CD14-positive monocyte (primary cell): ENCODE measurements at regions not wholly inside any gene's neighbourhood (a gene's known extent, or its start where the extent isn't known, plus 50 kb on each side); places are given as distances from the start of the nearest gene placed in this dataset.

Experiments used
- DNase-seq, 3 donors: peaks; one replicate each; pipeline ENCODE4 v3.0.0-alpha.2; 2011 to 2022
- H2AFZ ChIP-seq: 2 replicates; pipeline ENCODE4 v1.6.0; 2012; ENCODE audit warnings: mild to moderate bottlenecking, low read depth, low read length, inconsistent platforms; ENCODE audit not compliant: insufficient read depth, poor library complexity, severe bottlenecking
- H3K27ac ChIP-seq, 2 donors: 1 replicate in 1 of 2; 2 replicates in 1 of 2; pipeline ENCODE4 v1.5.1; 2012 to 2013; ENCODE audit warnings: low read length in 2 of 2, control low read depth in 1 of 2, inconsistent platforms in 1 of 2, low read depth in 1 of 2, mild to moderate bottlenecking in 1 of 2
- H3K27me3 ChIP-seq, 2 donors: one replicate each; pipeline versions ENCODE4 v1.6.0 to v1.6.1; 2011 to 2013; ENCODE audit warnings: low read length in 2 of 2; ENCODE audit not compliant: control insufficient read depth in 2 of 2, insufficient read depth in 2 of 2
- H3K36me3 ChIP-seq, 2 donors: replicated peaks in 1 of 2; 1 replicate in 1 of 2; 2 replicates in 1 of 2; pipeline versions ENCODE4 v1.5.1 to v1.6.1; 2012 to 2013; ENCODE audit warnings: low read length in 2 of 2, control low read depth in 1 of 2, inconsistent platforms in 1 of 2, mild to moderate bottlenecking in 1 of 2; ENCODE audit not compliant: insufficient read depth in 2 of 2, control insufficient read depth in 1 of 2
- H3K4me1 ChIP-seq, 2 donors: 1 replicate in 1 of 2; 2 replicates in 1 of 2; pipeline versions ENCODE4 v1.5.1 to v1.6.1; 2012 to 2013; ENCODE audit warnings: low read length in 2 of 2, control low read depth in 1 of 2, inconsistent platforms in 1 of 2, mild to moderate bottlenecking in 1 of 2, moderate library complexity in 1 of 2; ENCODE audit not compliant: insufficient read depth in 2 of 2, control insufficient read depth in 1 of 2
- H3K4me2 ChIP-seq: replicated peaks from 2 replicates; pipeline ENCODE3; 2012; ENCODE audit warnings: low read length, moderate library complexity, mild to moderate bottlenecking; ENCODE audit not compliant: poor library complexity, severe bottlenecking; ENCODE audit errors: extremely low read depth
- H3K4me3 ChIP-seq, 3 experiments: fragments of 200-600 bp in 1 of 3; sonication (generic) in 1 of 3; replicated peaks in 1 of 3; 1 replicate in 2 of 3; 2 replicates in 1 of 3; pipeline ENCODE4 v1.5.1; 2011 to 2013; ENCODE audit warnings: low read length in 3 of 3, mild to moderate bottlenecking in 3 of 3, control low read depth in 2 of 3, low read depth in 2 of 3, inconsistent platforms in 1 of 3, moderate library complexity in 1 of 3
- H3K79me2 ChIP-seq: 2 replicates; pipeline ENCODE4 v1.6.0; 2012; ENCODE audit warnings: mild to moderate bottlenecking, control low read depth, inconsistent platforms, low read length, moderate library complexity; ENCODE audit not compliant: insufficient read depth
- H3K9ac ChIP-seq: 2 replicates; pipeline ENCODE4 v1.6.0; 2017; ENCODE audit warnings: low read length, mild to moderate bottlenecking; ENCODE audit not compliant: insufficient read depth, poor library complexity, severe bottlenecking
- H3K9me3 ChIP-seq, 2 donors: replicated peaks in 1 of 2; 1 replicate in 1 of 2; 2 replicates in 1 of 2; pipeline versions ENCODE4 v1.5.1 to v1.6.1; 2012 to 2013; ENCODE audit warnings: low read length in 2 of 2, control low read depth in 1 of 2; ENCODE audit not compliant: control insufficient read depth in 1 of 2, insufficient read depth in 1 of 2
- H4K20me1 ChIP-seq: 2 replicates; pipeline ENCODE4 v1.6.0; 2012; ENCODE audit warnings: mild to moderate bottlenecking, low read length, control low read depth, moderate library complexity; ENCODE audit not compliant: insufficient read depth
- H3K27ac Mint-ChIP-seq, 7 donors: one replicate each; pipeline ENCODE4 v1.8.0; 2020; ENCODE audit warnings: mild to moderate bottlenecking in 7 of 7, mixed read lengths in 7 of 7, moderate library complexity in 6 of 7, inconsistent platforms in 2 of 7
- H3K27me3 Mint-ChIP-seq, 3 donors: one replicate each; pipeline ENCODE4 v1.8.0; 2021 to 2022; ENCODE audit warnings: low read depth in 3 of 3, mild to moderate bottlenecking in 3 of 3, mixed read lengths in 3 of 3, moderate library complexity in 3 of 3, inconsistent platforms in 1 of 3
- H3K36me3 Mint-ChIP-seq, 2 donors: one replicate each; pipeline ENCODE4 v1.8.0; 2020; ENCODE audit warnings: mixed read lengths in 2 of 2, inconsistent platforms in 1 of 2, mild to moderate bottlenecking in 1 of 2
- H3K4me1 Mint-ChIP-seq: one replicate; pipeline ENCODE4 v1.8.0; 2020; ENCODE audit warnings: mild to moderate bottlenecking, mixed read lengths
- H3K4me3 Mint-ChIP-seq, 2 donors: one replicate each; pipeline ENCODE4 v1.8.0; 2020; ENCODE audit warnings: mild to moderate bottlenecking in 2 of 2, mixed read lengths in 2 of 2, moderate library complexity in 1 of 2
- H3K9me3 Mint-ChIP-seq, 7 donors: one replicate each; pipeline ENCODE4 v1.8.0; 2020 to 2022; ENCODE audit warnings: mixed read lengths in 7 of 7, mild to moderate bottlenecking in 6 of 7, moderate library complexity in 6 of 7, inconsistent platforms in 2 of 7
- CTCF ChIP-seq: fragments of 200-600 bp; IDR thresholded peaks from one replicate; pipeline ENCODE4 v1.8.0; 2022; ENCODE audit warnings: antibody characterized with exemption, mild to moderate bottlenecking
- WGBS: methylation state at CpG from one replicate; pipeline ENCODE4 v1.1.5; 2013; ENCODE audit warnings: missing lambda C conversion rate; ENCODE audit not compliant: insufficient coverage; 5-methylcytosine and 5-hydroxymethylcytosine counted together
- intact Hi-C, 2 donors: fragments of 100-400 bp; cut with micrococcal nuclease; formaldehyde crosslinking; loops; one replicate each; pipeline versions ENCODE4 v1.15.0 to v1.15.1; 2023

DNA sequence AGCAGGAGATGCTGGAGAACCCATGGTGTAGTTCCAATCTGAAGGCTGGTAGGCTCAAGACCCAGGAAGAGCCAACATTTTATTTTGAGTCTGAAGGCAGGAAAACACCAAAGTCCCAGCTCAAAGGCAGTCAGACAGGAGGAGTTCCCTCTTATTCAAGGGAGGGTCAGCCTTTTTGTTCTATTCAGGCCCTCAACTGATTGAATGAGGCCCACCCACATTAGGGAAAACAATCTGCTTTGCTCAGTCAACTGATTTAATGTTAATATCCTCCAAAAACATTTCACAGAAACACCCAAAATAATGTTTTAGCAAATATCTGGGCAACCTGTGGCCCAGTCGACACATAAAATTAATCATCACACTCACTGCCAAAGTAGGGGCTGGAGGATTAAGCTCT lies 130.8 kb downstream of the LMNTD1 start:
- Histone ChIP-seq H3K4me1 (no peaks in the 10 kb centered on the region), H4K20me1 (no peaks in the 10 kb centered on the region), H3K27me3 (no peaks in the 10 kb centered on the region), H3K27ac (no peak overlapping the region), H3K79me2 (no peaks in the 10 kb centered on the region), H3K9ac (no peak overlapping the region), H3K4me2 (no peak overlapping the region), H3K9me3 (no peaks in the 10 kb centered on the region), H3K4me3 (no peak overlapping the region), H3K36me3 (no peaks in the 10 kb centered on the region), H2AFZ (no peak overlapping the region)
- H3K9me3 Mint-ChIP-seq: peaks cover 0 to 3% (median 0%) of the 10 kb centered on the region in 7 donors
- DNase-seq: no peak
- H3K4me3 Mint-ChIP-seq: no peak overlapping the region
- no CpG with 5 or more reads among the region's 1 CpG for WGBS
- H3K27me3 Mint-ChIP-seq: peaks cover 0 to 2% (median 0%) of the 10 kb centered on the region in 3 donors
- intact Hi-C loops: no loop called here
- H3K36me3 Mint-ChIP-seq: no peaks in the 10 kb centered on the region
- no peaks in the 10 kb centered on the region for H3K4me1 Mint-ChIP-seq
- no peak overlapping the region for H3K27ac Mint-ChIP-seq
- TF ChIP-seq CTCF: no peak

GRCh38 chr12:25421651-25422167 lies 131.4 kb downstream of the LMNTD1 start:
- Mint-ChIP-seq H3K9me3 (peaks cover 0 to 2% (median 0%) of the 10 kb centered on the region in 7 donors), H3K4me1 (peaks cover 1% of the 10 kb centered on the region), H3K27me3 (peaks cover 0 to 2% (median 0%) of the 10 kb centered on the region in 3 donors), H3K4me3 (no peak overlapping the region), H3K36me3 (no peaks in the 10 kb centered on the region), H3K27ac (no peak overlapping the region)
- no peak overlapping the region for H2AFZ ChIP-seq
- H3K36me3 ChIP-seq: no peaks in the 10 kb centered on the region
- no peaks in the 10 kb centered on the region for H3K79me2 ChIP-seq
- H3K4me3 ChIP-seq: no peak overlapping the region
- no peaks in the 10 kb centered on the region for H3K9me3 ChIP-seq
- no peaks in the 10 kb centered on the region for H4K20me1 ChIP-seq
- DNase-seq: no peak
- intact Hi-C loops: no loop called here
- no peak overlapping the region for H3K4me2 ChIP-seq
- TF ChIP-seq CTCF: no peak
- no peak overlapping the region for H3K9ac ChIP-seq
- H3K27ac ChIP-seq: no peak overlapping the region
- WGBS: no CpG with 5 or more reads among the region's 2 CpGs
- H3K27me3 ChIP-seq: no peaks in the 10 kb centered on the region
- H3K4me1 ChIP-seq: no peaks in the 10 kb centered on the region
